MM.1S (cell line): ENCODE measurements at regions not wholly inside any gene's neighbourhood (a gene's known extent, or its start where the extent isn't known, plus 50 kb on each side); places are given as distances from the start of the nearest gene placed in this dataset.

Experiments used
- DNase-seq: peaks from one replicate; pipeline ENCODE4 v3.0.0-alpha.2; 2015
- H2AFZ ChIP-seq: fragments of 300-600 bp; sonication (generic); 2 replicates; pipeline ENCODE4 v1.6.0; 2016; ENCODE audit warnings: antibody characterized with exemption, low read length
- H3F3A ChIP-seq: fragments of 300-600 bp; sonication (generic); 2 replicates; pipeline ENCODE4 v1.6.1; 2016; ENCODE audit warnings: mild to moderate bottlenecking, antibody characterized with exemption, low read length, moderate library complexity, mixed read lengths; ENCODE audit not compliant: insufficient read depth
- H3K27ac ChIP-seq: fragments of 300-600 bp; sonication (generic); 2 replicates; pipeline ENCODE4 v1.5.1; 2016; ENCODE audit warnings: mild to moderate bottlenecking, low read length
- H3K27me3 ChIP-seq: fragments of 300-600 bp; sonication (generic); replicated peaks from 2 replicates; pipeline ENCODE4 v1.6.0; 2016; ENCODE audit warnings: low read length; ENCODE audit not compliant: insufficient read depth
- H3K36me3 ChIP-seq: fragments of 300-600 bp; sonication (generic); replicated peaks from 2 replicates; pipeline ENCODE4 v1.6.1; 2016; ENCODE audit warnings: mild to moderate bottlenecking, low read length, mixed read lengths; ENCODE audit not compliant: insufficient read depth
- H3K4me1 ChIP-seq: fragments of 300-600 bp; sonication (generic); 2 replicates; pipeline ENCODE4 v1.6.1; 2016; ENCODE audit warnings: low read length, mixed read lengths
- H3K4me2 ChIP-seq: fragments of 300-600 bp; sonication (generic); 2 replicates; pipeline ENCODE4 v1.6.0; 2016; ENCODE audit warnings: low read depth, low read length
- H3K4me3 ChIP-seq: fragments of 300-600 bp; sonication (generic); 2 replicates; pipeline ENCODE4 v1.5.1; 2016; ENCODE audit warnings: low read length, mixed read lengths
- H3K79me2 ChIP-seq: fragments of 300-600 bp; sonication (generic); 2 replicates; pipeline ENCODE4 v1.6.1; 2016; ENCODE audit warnings: mixed run types, low read length, mixed read lengths
- H3K9ac ChIP-seq: fragments of 300-600 bp; sonication (generic); 2 replicates; pipeline ENCODE4 v1.6.1; 2016; ENCODE audit warnings: low read length, mixed read lengths
- H3K9me2 ChIP-seq: fragments of 300-600 bp; sonication (generic); replicated peaks from 2 replicates; pipeline ENCODE4 v1.6.1; 2016; ENCODE audit warnings: mild to moderate bottlenecking, low read length, mixed read lengths; ENCODE audit not compliant: insufficient read depth
- H3K9me3 ChIP-seq: fragments of 300-600 bp; sonication (generic); replicated peaks from 2 replicates; pipeline ENCODE4 v1.6.1; 2016; ENCODE audit warnings: mild to moderate bottlenecking, low read length, mixed read lengths; ENCODE audit not compliant: insufficient read depth
- H4K20me1 ChIP-seq: fragments of 300-600 bp; sonication (generic); 2 replicates; pipeline ENCODE4 v1.6.1; 2016; ENCODE audit warnings: mild to moderate bottlenecking, low read length, moderate library complexity, mixed read lengths; ENCODE audit not compliant: insufficient read depth
- EZH2 ChIP-seq: fragments of 300-600 bp; sonication (generic); optimal IDR thresholded peaks from 2 replicates; pipeline ENCODE3; 2017; ENCODE audit warnings: low read depth, mild to moderate bottlenecking, antibody characterized with exemption, low read length, mixed read lengths
- EZH2phosphoT487 ChIP-seq: fragments of 300-600 bp; sonication (generic); IDR thresholded peaks from 2 replicates; pipeline ENCODE4 v1.6.1; 2018; ENCODE audit warnings: antibody characterized with exemption, low read length
- TF ChIP-seq, protein P1 (sequence below): fragments of 300-600 bp; sonication (generic); IDR thresholded peaks from 2 replicates; pipeline ENCODE4 v1.5.1; 2016; ENCODE audit warnings: antibody characterized with exemption, low read length, mixed read lengths

DNA sequence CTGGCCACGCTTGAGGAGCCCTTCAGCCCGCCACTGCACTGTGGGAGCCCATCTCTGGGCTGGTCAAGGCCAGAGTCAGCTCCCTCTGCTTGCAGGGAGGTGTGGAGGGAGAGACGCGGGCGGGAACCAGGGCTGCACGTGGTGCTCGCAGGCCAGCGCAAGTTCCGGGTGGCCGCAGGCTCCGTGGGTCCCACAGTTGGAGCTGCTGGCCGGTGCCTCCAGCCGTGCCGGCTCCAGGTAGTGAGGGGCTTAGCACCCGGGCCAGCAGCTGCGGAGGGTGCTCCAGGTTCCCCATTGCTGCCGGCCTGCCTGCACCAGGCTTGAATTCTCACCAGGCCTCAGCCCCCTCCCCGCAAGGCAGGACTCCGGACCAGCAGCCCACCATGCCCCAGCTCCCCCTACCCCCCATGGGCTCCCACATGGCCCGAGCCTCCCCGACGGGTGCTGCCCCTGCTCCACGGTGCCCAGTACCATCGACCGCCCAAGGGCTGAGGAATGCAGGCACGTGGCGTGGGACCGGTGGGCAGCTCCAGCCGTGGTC lies 192.8 kb upstream of the IZUMO3 start:
- no peak overlapping the region for H3K4me3 ChIP-seq
- no peaks in the 10 kb centered on the region for H3K9me3 ChIP-seq
- TF ChIP-seq EZH2 (no peak), EZH2phosphoT487 (no peak)
- TF ChIP-seq, protein P1, sequence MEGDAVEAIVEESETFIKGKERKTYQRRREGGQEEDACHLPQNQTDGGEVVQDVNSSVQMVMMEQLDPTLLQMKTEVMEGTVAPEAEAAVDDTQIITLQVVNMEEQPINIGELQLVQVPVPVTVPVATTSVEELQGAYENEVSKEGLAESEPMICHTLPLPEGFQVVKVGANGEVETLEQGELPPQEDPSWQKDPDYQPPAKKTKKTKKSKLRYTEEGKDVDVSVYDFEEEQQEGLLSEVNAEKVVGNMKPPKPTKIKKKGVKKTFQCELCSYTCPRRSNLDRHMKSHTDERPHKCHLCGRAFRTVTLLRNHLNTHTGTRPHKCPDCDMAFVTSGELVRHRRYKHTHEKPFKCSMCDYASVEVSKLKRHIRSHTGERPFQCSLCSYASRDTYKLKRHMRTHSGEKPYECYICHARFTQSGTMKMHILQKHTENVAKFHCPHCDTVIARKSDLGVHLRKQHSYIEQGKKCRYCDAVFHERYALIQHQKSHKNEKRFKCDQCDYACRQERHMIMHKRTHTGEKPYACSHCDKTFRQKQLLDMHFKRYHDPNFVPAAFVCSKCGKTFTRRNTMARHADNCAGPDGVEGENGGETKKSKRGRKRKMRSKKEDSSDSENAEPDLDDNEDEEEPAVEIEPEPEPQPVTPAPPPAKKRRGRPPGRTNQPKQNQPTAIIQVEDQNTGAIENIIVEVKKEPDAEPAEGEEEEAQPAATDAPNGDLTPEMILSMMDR: no peak
- no peak for DNase-seq
- no peaks in the 10 kb centered on the region for H3K9me2 ChIP-seq
- no peaks in the 10 kb centered on the region for H3K79me2 ChIP-seq
- H3K4me1 ChIP-seq: no peaks in the 10 kb centered on the region
- H3K4me2 ChIP-seq: no peak overlapping the region
- H3K27ac ChIP-seq: no peak overlapping the region
- H2AFZ ChIP-seq: no peak overlapping the region
- no peaks in the 10 kb centered on the region for H3K27me3 ChIP-seq
- H3F3A ChIP-seq: no peaks in the 10 kb centered on the region
- H3K9ac ChIP-seq: no peak overlapping the region
- H4K20me1 ChIP-seq: no peaks in the 10 kb centered on the region
- no peaks in the 10 kb centered on the region for H3K36me3 ChIP-seq

DNA sequence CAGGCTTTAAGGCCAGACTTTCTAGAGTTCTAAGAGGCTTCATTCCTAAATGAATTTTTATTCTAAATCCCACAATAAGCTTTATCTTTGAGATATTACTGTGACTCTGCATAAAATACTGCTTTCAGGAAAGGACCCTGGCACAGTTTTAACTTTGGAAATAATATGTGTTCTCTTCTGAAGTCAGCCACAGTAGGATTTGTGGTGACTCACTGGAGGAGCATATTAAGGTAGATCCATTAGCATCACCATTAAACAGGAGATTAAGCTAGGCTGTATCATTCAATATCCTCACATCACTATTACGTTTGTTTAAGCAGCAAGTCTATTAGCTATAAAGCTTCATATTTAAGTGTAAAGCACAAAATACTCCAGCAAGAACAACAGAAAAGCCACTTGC lies 186.1 kb upstream of the IZUMO3 start:
- Histone ChIP-seq H3K9ac (no peak overlapping the region), H3K27me3 (no peaks in the 10 kb centered on the region), H3K9me3 (no peaks in the 10 kb centered on the region), H2AFZ (no peak overlapping the region), H3K4me2 (no peak overlapping the region), H3K4me1 (no peaks in the 10 kb centered on the region), H3K4me3 (no peak overlapping the region), H3K79me2 (no peaks in the 10 kb centered on the region), H3F3A (no peaks in the 10 kb centered on the region), H3K9me2 (no peaks in the 10 kb centered on the region), H3K27ac (no peak overlapping the region), H3K36me3 (no peaks in the 10 kb centered on the region), H4K20me1 (no peaks in the 10 kb centered on the region)
- TF ChIP-seq EZH2: no peak
- TF ChIP-seq, protein P1: no peak
- TF ChIP-seq EZH2phosphoT487: no peak
- no peak for DNase-seq

DNA sequence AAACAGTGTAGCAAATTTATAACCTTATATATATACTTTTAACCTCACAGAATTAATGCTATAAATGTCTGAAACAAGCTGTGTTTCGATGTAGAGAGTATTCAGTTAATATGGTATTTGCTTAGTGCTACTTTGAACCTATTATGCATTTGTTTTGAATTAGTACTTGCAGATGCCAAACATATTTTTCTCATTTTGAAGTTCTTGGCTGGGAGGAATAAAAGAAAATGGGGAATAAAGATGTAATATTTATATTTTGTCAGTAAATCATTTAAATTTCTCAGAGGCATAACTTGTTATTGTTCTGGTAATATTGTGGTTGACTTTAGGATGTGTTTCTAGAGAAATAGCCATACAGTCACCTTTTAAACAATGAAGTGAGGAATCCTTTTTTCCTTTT lies 175.9 kb upstream of the IZUMO3 start:
- Histone ChIP-seq H3K9ac (no peak overlapping the region), H3K4me3 (no peak overlapping the region), H2AFZ (no peak overlapping the region), H3K27ac (no peak overlapping the region), H3K27me3 (no peaks in the 10 kb centered on the region), H3K4me2 (no peak overlapping the region), H3K9me2 (no peaks in the 10 kb centered on the region), H4K20me1 (no peaks in the 10 kb centered on the region), H3K4me1 (no peaks in the 10 kb centered on the region), H3K36me3 (no peaks in the 10 kb centered on the region), H3K9me3 (no peaks in the 10 kb centered on the region), H3F3A (no peaks in the 10 kb centered on the region), H3K79me2 (no peaks in the 10 kb centered on the region)
- TF ChIP-seq, protein P1: no peak
- TF ChIP-seq EZH2 (no peak), EZH2phosphoT487 (no peak)
- DNase-seq: no peak
